SK-N-SH (cell line): ENCODE measurements at regions not wholly inside any gene's neighbourhood (a gene's known extent, or its start where the extent isn't known, plus 50 kb on each side); places are given as distances from the start of the nearest gene placed in this dataset.

Experiments
- CTCF ChIA-PET: fragments of 300-600, 350-600 bp; formaldehyde crosslinking; extraction: SDS; loops from one replicate; lab custom pipeline; 2021; lab: Yijun Ruan, JAX
- POLR2A ChIA-PET: fragments of 350-600 bp; sonication (Branson Sonifier 250); formaldehyde crosslinking; extraction: SDS; loops from one replicate; lab custom pipeline; 2020; ENCODE audit warnings: antibody characterized with exemption, inconsistent platforms; lab: Yijun Ruan, JAX
- DNase-seq: peaks from one replicate; pipeline ENCODE4 v3.0.0; 2012
- H2AFZ ChIP-seq: fragments of 200-600 bp; sonication (generic); 2 replicates; pipeline ENCODE4 v1.8.1; 2016; ENCODE audit warnings: antibody characterized with exemption, mild to moderate bottlenecking, low read depth
- H3F3A ChIP-seq: fragments of 200-600 bp; sonication (generic); replicated peaks from 2 replicates; pipeline ENCODE3; 2016; ENCODE audit warnings: antibody characterized with exemption, mild to moderate bottlenecking; ENCODE audit not compliant: insufficient read depth
- H3K27ac ChIP-seq, 2 experiments: fragments of 200-500 bp in 1 of 2; fragments of 200-600 bp in 1 of 2; sonication (Bioruptor generic) in 1 of 2; sonication (generic), shearing (Covaris generic) in 1 of 2; 2 replicates each; pipeline versions ENCODE4 v1.5.1 to v1.6.1; 2014 to 2016; ENCODE audit warnings: low read depth in 2 of 2, inconsistent platforms in 1 of 2, low read length in 1 of 2, mild to moderate bottlenecking in 1 of 2, mixed read lengths in 1 of 2
- H3K27me3 ChIP-seq: fragments of 200-600 bp; sonication (generic), shearing (Covaris generic); 2 replicates; pipeline ENCODE4 v1.6.1; 2016; ENCODE audit warnings: mixed run types; ENCODE audit not compliant: insufficient read depth
- H3K36me3 ChIP-seq, 2 experiments: fragments of 200-500 bp in 1 of 2; fragments of 200-600 bp in 1 of 2; sonication (Bioruptor generic) in 1 of 2; sonication (generic) in 1 of 2; replicated peaks in 1 of 2; 2 replicates each; pipeline versions ENCODE3 to v1.5.1; 2014 to 2016; ENCODE audit warnings: low read length in 1 of 2, mild to moderate bottlenecking in 1 of 2; ENCODE audit not compliant: insufficient read depth in 2 of 2, control insufficient read depth in 1 of 2
- H3K4me1 ChIP-seq, 2 experiments: fragments of 200-500 bp in 1 of 2; fragments of 200-600 bp in 1 of 2; sonication (Bioruptor generic) in 1 of 2; sonication (generic), shearing (Covaris generic) in 1 of 2; 2 replicates each; pipeline versions ENCODE4 v1.5.1 to v1.6.1; 2014 to 2016; ENCODE audit warnings: low read depth in 1 of 2, low read length in 1 of 2, mixed run types in 1 of 2; ENCODE audit not compliant: insufficient read depth in 2 of 2, control insufficient read depth in 1 of 2
- H3K4me2 ChIP-seq: fragments of 200-600 bp; sonication (generic), shearing (Covaris generic); 2 replicates; pipeline ENCODE4 v1.6.1; 2017; ENCODE audit warnings: mixed run types
- H3K4me3 ChIP-seq, 2 experiments: fragments of 200-500 bp in 1 of 2; fragments of 200-600 bp in 1 of 2; sonication (Bioruptor generic) in 1 of 2; sonication (generic), shearing (Covaris generic) in 1 of 2; 2 replicates each; pipeline versions ENCODE4 v1.5.1 to v1.8.1; 2014 to 2016; ENCODE audit warnings: low read depth in 2 of 2, inconsistent platforms in 1 of 2, low read length in 1 of 2, mild to moderate bottlenecking in 1 of 2, mixed read lengths in 1 of 2, moderate library complexity in 1 of 2
- H3K79me2 ChIP-seq: fragments of 200-600 bp; sonication (generic); 2 replicates; pipeline ENCODE4 v1.8.1; 2017; ENCODE audit warnings: mild to moderate bottlenecking; ENCODE audit not compliant: insufficient read depth
- H3K9ac ChIP-seq: fragments of 200-600 bp; sonication (generic); 2 replicates; pipeline ENCODE4 v1.6.1; 2017; ENCODE audit warnings: mixed run types
- H3K9me2 ChIP-seq: fragments of 200-600 bp; sonication (generic); 2 replicates; pipeline ENCODE4 v1.6.1; 2017; ENCODE audit warnings: mixed run types
- H3K9me3 ChIP-seq: fragments of 200-600 bp; sonication (generic); 2 replicates; pipeline ENCODE4 v1.6.1; 2017; ENCODE audit warnings: mixed run types, mild to moderate bottlenecking, moderate library complexity
- H4K20me1 ChIP-seq: fragments of 200-600 bp; sonication (generic); 2 replicates; pipeline ENCODE4 v1.6.1; 2017; ENCODE audit warnings: mild to moderate bottlenecking, mixed run types; ENCODE audit not compliant: insufficient read depth
- CTCF ChIP-seq: fragments of 200-600 bp; sonication (generic); IDR thresholded peaks from 2 replicates; pipeline ENCODE4 v1.6.1; 2017; ENCODE audit warnings: antibody characterized with exemption, mild to moderate bottlenecking, moderate library complexity
- ELF1 ChIP-seq: IDR thresholded peaks from 2 replicates; pipeline ENCODE4 v1.4.0; 2012
- EP300 ChIP-seq, 2 experiments: IDR thresholded peaks; 2 replicates each; pipeline versions ENCODE4 v1.4.0 to v1.6.1; 2012; ENCODE audit warnings: borderline replicate concordance in 1 of 2, low read depth in 1 of 2, low read length in 1 of 2
- FOXJ3 ChIP-seq: sonication (generic); formaldehyde crosslinking; IDR thresholded peaks from 2 replicates; pipeline ENCODE4 v1.5.1; 2020; ENCODE audit warnings: mild to moderate bottlenecking, missing genetic modification reagents
- GATA2 ChIP-seq: sonication (generic); formaldehyde crosslinking; IDR thresholded peaks from 2 replicates; pipeline ENCODE4 v1.5.0; 2020; ENCODE audit warnings: mild to moderate bottlenecking, missing genetic modification reagents
- JUND ChIP-seq: IDR thresholded peaks from 2 replicates; pipeline ENCODE4 v1.4.0; 2012
- MEF2A ChIP-seq: IDR thresholded peaks from 2 replicates; pipeline ENCODE4 v1.4.0; 2012; ENCODE audit warnings: low read depth, borderline replicate concordance
- MXI1 ChIP-seq: IDR thresholded peaks from 2 replicates; pipeline ENCODE4 v1.6.1; 2012; ENCODE audit warnings: mild to moderate bottlenecking, low read depth, low read length, improper control_type of control experiment
- PBX3 ChIP-seq: IDR thresholded peaks from 2 replicates; pipeline ENCODE4; 2012
- POLR2AphosphoS5 ChIP-seq: IDR thresholded peaks from 2 replicates; pipeline ENCODE4 v1.6.1; 2012; ENCODE audit warnings: low read depth, low read length
- RCOR1 ChIP-seq: fragments of 150-350 bp; IDR thresholded peaks from 2 replicates; pipeline ENCODE4 v1.6.1; 2017; ENCODE audit warnings: antibody characterized with exemption, low read length
- REST ChIP-seq: IDR thresholded peaks from 2 replicates; pipeline ENCODE4 v1.6.1; 2012; ENCODE audit warnings: mild to moderate bottlenecking, low read depth, low read length, moderate library complexity
- SIN3A ChIP-seq: IDR thresholded peaks from 2 replicates; pipeline ENCODE4 v1.6.1; 2012; ENCODE audit warnings: low read depth, mild to moderate bottlenecking, low read length, moderate library complexity, borderline replicate concordance
- SMC3 ChIP-seq: IDR thresholded peaks from 2 replicates; pipeline ENCODE4 v1.6.1; 2012; ENCODE audit warnings: low read depth, low read length, improper control_type of control experiment
- TAF1 ChIP-seq: IDR thresholded peaks from 2 replicates; pipeline ENCODE4 v1.6.1; 2012; ENCODE audit warnings: low read depth, mild to moderate bottlenecking, low read length, moderate library complexity, borderline replicate concordance
- TCF12 ChIP-seq: IDR thresholded peaks from 2 replicates; pipeline ENCODE4 v1.4.0; 2012
- TEAD4 ChIP-seq: IDR thresholded peaks from 2 replicates; pipeline ENCODE4 v1.4.0; 2012; ENCODE audit warnings: mild to moderate bottlenecking, borderline replicate concordance; ENCODE audit not compliant: insufficient read depth
- USF2 ChIP-seq: fragments of 150-350 bp; IDR thresholded peaks from 2 replicates; pipeline ENCODE4 v1.6.1; 2017; ENCODE audit warnings: antibody characterized with exemption, low read length, low read depth, borderline replicate concordance
- WGBS: methylation state at CpG from one replicate; pipeline ENCODE4 v1.1.6; 2017; ENCODE audit warnings: low lambda C conversion rate; 5-methylcytosine and 5-hydroxymethylcytosine counted together

GRCh38 chr6:23705697-23706096 is 420.3 kb upstream of the NRSN1 start (continued):
- TF ChIP-seq CTCF (no peak), USF2 (no peak), RCOR1 (no peak), MXI1 (no peak), SIN3A (no peak)

- H3K4me2 ChIP-seq: no peak overlapping the region
- H3K79me2 ChIP-seq: no peaks in the 10 kb centered on the region
- 0 out of 2 replicates have a peak, but pooled peaks cover 8% of the 10 kb centered on the region for H3K9me3 ChIP-seq
- no peak overlapping the region for H3K9ac ChIP-seq
- 23% methylated on average over 3 of the region's 3 CpGs for WGBS
- H3K27ac ChIP-seq: no peak overlapping the region
- no peaks in the 10 kb centered on the region for H3K9me2 ChIP-seq
- TF ChIP-seq FOXJ3 (CRISPR knock-in tag): no peak
- no peak for TF ChIP-seq REST
- TF ChIP-seq TCF12: no peak
- no peak for TF ChIP-seq CTCF
- no peak for TF ChIP-seq MEF2A
- TF ChIP-seq GATA2 (CRISPR knock-in tag): no peak
- TF ChIP-seq ELF1: no peak
- no peak for TF ChIP-seq TAF1
- no peak for TF ChIP-seq POLR2AphosphoS5
- no peak for TF ChIP-seq TEAD4
- TF ChIP-seq EP300 (IDR thresholded peaks at IDR 0.05; ENCODE audit: borderline replicate concordance in 1 of 2, low read depth in 1 of 2, low read length in 1 of 2): no peak
- no peak for TF ChIP-seq SMC3
- no peak for TF ChIP-seq PBX3
- no peak for TF ChIP-seq SIN3A
- no peak for TF ChIP-seq JUND
- no peak for DNase-seq
- H4K20me1 ChIP-seq: no peaks in the 10 kb centered on the region
- no peaks in the 10 kb centered on the region for H3F3A ChIP-seq
- ChIA-PET POLR2A (no interaction called here), CTCF (no interaction called here)
- no peak overlapping the region for H2AFZ ChIP-seq
- no peaks in the 10 kb centered on the region for H3K4me1 ChIP-seq
- H3K4me3 ChIP-seq: no peak overlapping the region
- no peaks in the 10 kb centered on the region for H3K36me3 ChIP-seq
- H3K27me3 ChIP-seq: no peaks in the 10 kb centered on the region
Measured at GRCh38 chr6:23712756-23713155, 413.3 kb upstream of the NRSN1 start.
